Fibroblast of lung (primary cell): ENCODE measurements at regions not wholly inside any gene's neighbourhood (a gene's known extent, or its start where the extent isn't known, plus 50 kb on each side); places are given as distances from the start of the nearest gene placed in this dataset.

Source experiments
- DNase-seq, 2 donors: peaks; one replicate each; pipeline versions ENCODE4 v3.0.0 to v3.0.0-alpha.2; 2010; ENCODE audit warnings: low read depth in 2 of 2
- H2AFZ ChIP-seq: 2 replicates; pipeline ENCODE4 v1.5.1; 2012; ENCODE audit warnings: low read length, control low read depth, inconsistent platforms
- H3K27ac ChIP-seq: 2 replicates; pipeline ENCODE4 v1.5.1; 2011; ENCODE audit warnings: low read length, control low read depth; ENCODE audit not compliant: insufficient read depth
- H3K27me3 ChIP-seq: 2 replicates; pipeline ENCODE4 v1.5.1; 2011; ENCODE audit warnings: mild to moderate bottlenecking, low read length; ENCODE audit not compliant: control insufficient read depth, insufficient read depth
- H3K36me3 ChIP-seq: 2 replicates; pipeline ENCODE4 v1.5.1; 2011; ENCODE audit warnings: low read length; ENCODE audit not compliant: control insufficient read depth, insufficient read depth
- H3K4me1 ChIP-seq: 2 replicates; pipeline ENCODE4 v1.5.1; 2011; ENCODE audit warnings: low read length; ENCODE audit not compliant: control insufficient read depth, insufficient read depth; ENCODE audit errors: extremely low read depth
- H3K4me2 ChIP-seq: 2 replicates; pipeline ENCODE4 v1.5.1; 2011; ENCODE audit warnings: low read length, control low read depth; ENCODE audit not compliant: insufficient read depth; ENCODE audit errors: extremely low read depth
- H3K4me3 ChIP-seq, 4 experiments: fragments of 200-600 bp in 1 of 4; sonication (generic) in 1 of 4; replicated peaks in 1 of 4; 2 replicates each; pipeline ENCODE4 v1.5.1; 2011 to 2016; ENCODE audit warnings: low read length in 4 of 4, low read depth in 3 of 4, mild to moderate bottlenecking in 3 of 4, control low read depth in 2 of 4, inconsistent platforms in 1 of 4, mixed read lengths in 1 of 4; ENCODE audit not compliant: insufficient read depth in 1 of 4; ENCODE audit errors: control extremely low read depth in 1 of 4
- H3K79me2 ChIP-seq: 2 replicates; pipeline ENCODE4 v1.5.1; 2012; ENCODE audit warnings: mild to moderate bottlenecking, low read length, inconsistent platforms; ENCODE audit not compliant: control insufficient read depth, insufficient read depth
- H3K9ac ChIP-seq: 2 replicates; pipeline ENCODE4 v1.5.1; 2011; ENCODE audit warnings: mild to moderate bottlenecking, low read length, control low read depth; ENCODE audit not compliant: insufficient read depth
- H3K9me3 ChIP-seq: 2 replicates; pipeline ENCODE4 v1.5.1; 2012; ENCODE audit warnings: low read depth, low read length; ENCODE audit not compliant: control insufficient read depth, insufficient read depth
- H4K20me1 ChIP-seq: 2 replicates; pipeline ENCODE4 v1.5.1; 2011; ENCODE audit warnings: low read length; ENCODE audit not compliant: control insufficient read depth, insufficient read depth; ENCODE audit errors: extremely low read depth
- CTCF ChIP-seq, 2 donors: IDR thresholded peaks in 1 of 2; conservative IDR thresholded peaks in 1 of 2; 1 replicate in 1 of 2; 2 replicates in 1 of 2; pipeline ENCODE4 v1.5.1; 2011 to 2012; ENCODE audit warnings: low read length in 2 of 2, control low read depth in 1 of 2, inconsistent platforms in 1 of 2, low read depth in 1 of 2, mild to moderate bottlenecking in 1 of 2
- EZH2 ChIP-seq: IDR thresholded peaks from 2 replicates; pipeline ENCODE4 v1.5.1; 2012; ENCODE audit warnings: low read length, control low read depth, mild to moderate bottlenecking; ENCODE audit errors: missing control alignments

- H4K20me1 ChIP-seq: no peaks in the 10 kb centered on the region
- H3K9ac ChIP-seq: no peak overlapping the region
- no peak overlapping the region for H3K4me2 ChIP-seq
- no peaks in the 10 kb centered on the region for H3K27me3 ChIP-seq
- H2AFZ ChIP-seq: no peak overlapping the region
- H3K4me1 ChIP-seq: no peaks in the 10 kb centered on the region
- H3K79me2 ChIP-seq: no peaks in the 10 kb centered on the region
- no peaks in the 10 kb centered on the region for H3K36me3 ChIP-seq
- no peaks in the 10 kb centered on the region for H3K9me3 ChIP-seq
- H3K4me3 ChIP-seq: no peak overlapping the region
- TF ChIP-seq CTCF (conservative IDR thresholded peaks at IDR 0.05 in 1 of 2, IDR thresholded peaks at IDR 0.05 in 1 of 2; ENCODE audit: low read depth in 1 of 2, low read length in 2 of 2) (no peak), EZH2 (no peak)
- H3K27ac ChIP-seq: no peak overlapping the region
- no peak for DNase-seq
These were observed 167.9 kb upstream of the FREM1 start for GRCh38 chr9:15077946-15078729.

- Histone ChIP-seq H3K4me1 (no peaks in the 10 kb centered on the region), H3K36me3 (no peaks in the 10 kb centered on the region), H4K20me1 (no peaks in the 10 kb centered on the region), H3K79me2 (no peaks in the 10 kb centered on the region), H3K9ac (no peak overlapping the region), H3K4me3 (no peak overlapping the region), H3K27ac (no peak overlapping the region), H3K9me3 (no peaks in the 10 kb centered on the region), H3K27me3 (no peaks in the 10 kb centered on the region), H3K4me2 (no peak overlapping the region), H2AFZ (no peak overlapping the region)
- no peak for DNase-seq
- TF ChIP-seq EZH2: no peak
- no peak for TF ChIP-seq CTCF (conservative IDR thresholded peaks at IDR 0.05 in 1 of 2, IDR thresholded peaks at IDR 0.05 in 1 of 2; ENCODE audit: low read depth in 1 of 2, low read length in 2 of 2)
These were observed 163.4 kb upstream of the FREM1 start for GRCh38 chr9:15073620-15074019.

DNA sequence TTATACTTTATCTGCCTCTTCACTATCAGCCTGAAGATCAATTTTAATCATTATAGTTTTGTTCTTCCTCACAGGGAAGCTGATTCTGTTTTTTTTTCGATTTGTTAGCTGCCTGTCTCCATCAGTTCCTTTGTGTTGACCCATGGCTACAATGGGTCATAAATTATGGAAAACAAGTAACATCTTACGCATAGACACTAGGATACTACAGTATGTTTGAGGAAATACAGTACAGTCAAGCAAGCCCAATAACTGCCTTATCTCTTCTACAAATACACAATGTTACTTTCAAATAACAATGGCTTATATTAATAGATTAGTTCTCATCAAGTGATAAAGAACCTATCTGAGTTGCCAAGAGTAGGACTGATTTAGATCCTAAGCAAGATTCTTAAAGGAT, 160.5 kb upstream of the FREM1 start:
- H3K79me2 ChIP-seq: no peaks in the 10 kb centered on the region
- H3K4me2 ChIP-seq: no peak overlapping the region
- H3K27ac ChIP-seq: no peak overlapping the region
- H3K27me3 ChIP-seq: no peaks in the 10 kb centered on the region
- no peak overlapping the region for H2AFZ ChIP-seq
- H3K36me3 ChIP-seq: no peaks in the 10 kb centered on the region
- DNase-seq: no peak
- H3K4me3 ChIP-seq: no peak overlapping the region
- no peaks in the 10 kb centered on the region for H3K4me1 ChIP-seq
- no peaks in the 10 kb centered on the region for H3K9me3 ChIP-seq
- no peaks in the 10 kb centered on the region for H4K20me1 ChIP-seq
- no peak overlapping the region for H3K9ac ChIP-seq
- TF ChIP-seq CTCF (conservative IDR thresholded peaks at IDR 0.05 in 1 of 2, IDR thresholded peaks at IDR 0.05 in 1 of 2; ENCODE audit: low read depth in 1 of 2, low read length in 2 of 2) (no peak), EZH2 (no peak)
